Renal pelvis (tissue), 1 donor: ENCODE measurements at regions not wholly inside any gene's neighbourhood (a gene's known extent, or its start where the extent isn't known, plus 50 kb on each side); places are given as distances from the start of the nearest gene placed in this dataset.

ENCODE experiments used
- DNase-seq: peaks from one replicate; pipeline ENCODE4 v3.0.0-alpha.2; 2013

DNA sequence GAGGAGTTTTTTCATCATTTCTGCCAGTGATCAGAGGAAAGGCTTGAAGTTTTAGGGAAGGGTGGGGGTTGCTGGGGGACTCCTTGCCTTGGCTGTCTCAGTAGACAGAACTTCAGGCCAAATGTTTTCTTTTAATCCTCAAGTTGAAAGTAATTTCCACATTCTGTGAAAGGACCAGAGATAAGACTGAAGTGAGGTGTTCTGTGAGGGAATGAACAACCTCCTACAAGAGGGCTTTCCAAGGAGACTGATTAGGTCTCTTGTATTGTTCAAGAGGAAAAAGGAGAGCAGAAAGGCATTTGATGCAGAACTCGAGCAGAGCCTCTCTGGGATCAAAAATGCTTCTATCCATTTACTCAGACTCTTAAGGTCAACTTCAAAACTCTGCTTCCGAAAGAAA is 282.1 kb upstream of the ATP10B start:
- no peak for DNase-seq

DNA sequence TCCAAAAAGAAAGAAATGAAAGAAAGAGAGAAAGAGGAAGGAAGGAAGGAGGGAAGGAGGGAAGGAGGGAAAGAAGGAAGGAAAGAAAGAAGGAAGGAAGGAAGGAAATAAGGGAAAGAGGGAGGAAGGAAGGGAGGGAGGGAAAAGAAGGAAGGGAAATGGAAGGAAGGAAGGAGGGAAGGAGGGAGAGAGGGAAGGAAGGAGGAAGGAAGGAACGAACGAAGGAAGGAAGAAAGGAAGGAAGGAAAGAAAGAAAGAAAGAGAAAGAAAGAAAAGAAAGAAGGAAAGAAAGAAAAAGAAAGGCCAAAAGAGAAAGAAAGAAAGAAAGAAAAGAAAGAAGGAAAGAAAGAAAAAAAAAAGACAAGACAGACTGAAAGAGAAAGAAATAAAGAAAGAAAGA is 263.9 kb upstream of the ATP10B start:
- DNase-seq = no peak

DNA sequence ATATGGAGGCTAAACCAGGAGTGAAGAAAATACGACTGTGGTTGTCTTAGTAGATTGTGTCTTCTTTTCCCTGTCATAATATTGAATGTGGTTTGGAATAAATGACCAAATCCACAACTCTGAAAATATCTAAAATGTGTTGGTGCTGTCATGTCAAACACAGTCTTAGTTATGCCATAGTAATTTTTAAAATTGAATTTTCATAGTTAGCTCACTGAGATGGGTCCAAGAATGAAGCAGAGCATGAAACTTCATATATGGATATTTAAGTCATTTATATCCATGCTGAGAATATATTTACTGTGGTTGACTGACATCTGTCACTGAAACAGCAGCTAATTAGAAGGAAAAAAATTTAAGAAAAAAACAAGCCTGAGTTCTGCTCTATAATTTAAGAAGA is 260.4 kb upstream of the ATP10B start:
- no peak for DNase-seq

DNA sequence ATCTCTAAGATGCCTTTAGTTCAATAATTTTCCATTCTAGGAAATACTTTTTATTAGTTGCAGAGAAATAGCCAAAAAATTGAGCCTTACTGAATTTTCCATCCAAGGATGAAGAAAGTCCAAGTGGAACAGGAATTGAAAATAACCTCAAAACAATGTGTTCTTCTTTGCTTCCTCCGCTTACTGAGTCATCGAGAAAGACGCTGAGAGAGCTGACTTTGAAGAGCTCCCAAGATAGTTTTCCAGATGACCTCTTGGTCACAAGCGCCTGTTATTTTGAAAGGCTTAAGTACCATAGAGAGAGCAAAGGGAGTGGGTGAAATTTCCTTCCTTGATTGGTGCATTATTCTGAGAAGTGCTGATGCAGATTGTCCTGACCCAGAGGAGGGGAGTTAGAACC is 253.5 kb upstream of the ATP10B start:
- no peak for DNase-seq

DNA sequence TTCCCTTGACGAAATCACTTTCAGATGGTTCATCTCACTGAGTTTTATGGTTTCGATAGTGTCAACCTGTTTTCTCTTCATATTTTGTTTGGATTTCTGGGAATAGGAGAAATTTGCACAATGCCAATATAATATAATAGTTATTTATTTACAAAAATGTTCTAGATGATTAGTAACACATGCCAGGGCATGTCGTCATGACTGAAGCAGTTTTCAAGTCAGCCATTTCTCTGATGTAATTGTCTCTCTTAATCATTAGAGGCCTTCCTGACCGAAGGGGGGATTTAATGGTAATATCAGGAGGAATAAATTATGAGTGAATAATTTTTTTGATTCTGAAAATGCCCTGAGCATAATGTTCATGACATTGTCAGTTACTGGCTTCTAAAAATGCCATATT is 246.5 kb upstream of the ATP10B start:
- DNase-seq = no peak

DNA sequence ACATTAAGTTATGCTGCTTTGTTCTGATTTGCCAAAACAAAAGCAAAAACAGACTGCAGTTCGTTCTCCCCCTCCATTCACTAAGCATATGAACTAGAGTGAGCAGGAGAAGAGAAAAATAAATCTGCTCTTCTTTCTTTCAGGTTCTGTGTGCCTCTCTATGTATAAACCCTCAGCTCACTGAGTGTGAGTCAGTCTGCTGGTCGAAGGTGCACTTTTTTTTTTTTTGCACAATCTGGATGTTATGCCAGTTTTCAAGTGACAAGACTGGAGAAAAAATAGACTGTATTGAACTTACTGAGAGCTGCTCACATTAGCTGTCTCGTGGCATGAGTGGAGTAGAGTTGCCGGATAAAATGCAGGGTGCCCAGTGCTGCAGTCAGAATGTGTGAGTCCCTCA is 244.6 kb upstream of the ATP10B start:
- DNase-seq = no peak

DNA sequence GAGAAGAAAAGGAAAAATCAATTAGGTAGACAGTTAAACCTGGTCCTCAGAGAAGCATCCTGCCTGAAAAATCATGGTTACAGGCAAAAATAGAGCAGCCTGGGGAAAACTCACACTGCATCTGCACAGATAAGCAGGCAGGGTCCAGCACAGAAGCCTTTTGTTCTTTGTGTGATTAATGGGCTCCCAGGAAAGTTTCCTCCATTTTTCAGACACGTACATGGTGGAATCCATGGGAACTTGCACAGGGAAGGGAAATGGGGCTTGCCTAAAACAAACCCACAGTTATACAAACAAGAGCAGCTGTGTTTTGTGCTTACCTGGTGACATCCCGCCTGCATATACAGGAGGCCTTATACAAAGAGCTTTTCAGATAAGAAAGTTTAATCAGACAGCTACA is 243.9 kb upstream of the ATP10B start:
- no peak for DNase-seq

DNA sequence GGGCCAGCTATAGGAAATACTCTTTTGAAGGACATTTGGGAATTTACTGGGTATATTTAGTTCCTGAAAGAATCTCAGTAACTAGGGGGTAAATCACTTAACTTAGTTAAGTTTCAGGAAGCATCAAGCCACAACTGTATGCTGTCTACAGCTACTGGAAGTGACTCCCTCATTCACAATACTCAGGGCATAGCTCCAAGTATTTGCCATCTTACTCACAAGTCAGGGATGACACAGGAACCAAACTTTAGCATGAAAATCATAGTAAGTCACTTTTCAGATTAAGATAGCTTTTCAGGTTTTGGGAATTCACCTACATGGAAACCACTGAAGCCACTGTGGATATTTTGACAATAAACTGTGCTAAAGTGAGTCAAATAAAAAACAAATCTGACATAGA is 242.4 kb upstream of the ATP10B start:
- DNase-seq = no peak

DNA sequence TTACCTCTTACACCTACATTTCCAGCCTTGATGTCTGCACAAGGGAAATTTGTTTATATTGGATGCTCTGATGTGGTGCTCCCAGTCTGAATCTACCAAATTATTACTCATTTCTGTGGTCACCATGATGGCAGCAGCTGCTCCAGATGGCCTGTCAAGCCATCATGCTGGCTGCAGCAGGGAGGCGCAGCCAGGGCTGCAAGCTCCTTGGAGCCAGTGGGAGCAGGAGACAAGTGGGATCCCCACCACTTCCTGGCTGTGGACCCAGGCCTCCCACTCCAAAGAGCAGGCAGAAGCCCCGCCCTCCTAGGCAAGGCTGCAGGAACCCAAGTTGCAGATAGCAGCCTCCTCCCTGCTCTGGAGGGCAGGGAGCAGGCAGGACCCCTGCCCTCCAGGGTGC is 241.1 kb upstream of the ATP10B start:
- no peak for DNase-seq

DNA sequence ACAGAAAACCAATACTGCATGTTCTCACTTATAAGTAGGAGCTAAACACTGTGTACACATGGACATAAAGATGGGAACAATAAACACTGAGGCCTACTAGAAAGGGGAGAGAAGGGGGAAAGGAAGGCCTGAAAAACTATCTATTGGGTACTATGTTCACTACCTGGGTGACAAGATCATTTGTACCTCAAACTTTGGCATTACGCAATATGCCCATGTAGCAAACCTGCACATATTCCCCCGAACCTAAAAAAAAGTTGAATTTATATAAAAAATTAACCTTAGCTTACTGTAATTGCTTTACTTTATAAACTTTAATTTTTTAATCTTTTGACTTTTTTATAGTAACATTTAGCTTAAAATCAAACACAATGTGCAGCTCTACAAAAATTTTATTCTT is 237.6 kb upstream of the ATP10B start:
- no peak for DNase-seq

DNA sequence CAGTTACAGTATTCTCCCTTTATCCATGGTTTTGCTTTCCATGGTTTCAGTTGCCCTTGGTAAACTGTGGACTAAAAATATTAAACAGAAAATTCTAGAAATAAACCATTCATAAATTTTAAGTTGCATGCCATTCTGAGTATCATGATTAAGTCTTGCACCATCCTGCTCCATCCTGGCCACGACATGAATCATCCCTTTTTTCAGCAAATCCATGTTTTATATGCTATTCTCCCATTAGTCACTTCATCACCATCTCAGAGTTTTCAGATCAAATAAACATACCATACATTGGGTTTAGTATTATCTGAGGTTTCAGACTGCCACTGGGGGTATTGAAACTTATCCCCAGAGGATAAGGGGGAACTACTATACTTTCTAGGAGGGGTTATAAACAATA is 234.4 kb upstream of the ATP10B start:
- no peak for DNase-seq

DNA sequence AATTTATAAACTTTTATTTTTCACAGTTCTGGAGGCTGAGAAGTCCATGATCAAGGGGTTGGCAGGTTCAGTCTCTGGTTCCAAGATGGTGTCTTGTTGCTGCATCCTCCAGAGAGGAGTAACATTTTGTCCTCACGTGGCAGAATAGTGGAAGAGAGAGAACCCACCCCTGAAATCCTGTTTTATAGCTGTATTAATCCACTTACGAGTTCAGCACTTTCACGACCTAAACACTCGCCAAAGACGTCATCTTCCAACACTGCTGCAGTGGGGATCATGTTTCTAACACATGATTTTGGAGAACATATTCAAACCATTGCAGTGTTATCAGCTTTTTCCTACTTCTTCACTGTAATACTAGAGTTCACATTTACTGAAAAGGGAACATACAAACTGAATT is 233.0 kb upstream of the ATP10B start:
- DNase-seq = no peak

DNA sequence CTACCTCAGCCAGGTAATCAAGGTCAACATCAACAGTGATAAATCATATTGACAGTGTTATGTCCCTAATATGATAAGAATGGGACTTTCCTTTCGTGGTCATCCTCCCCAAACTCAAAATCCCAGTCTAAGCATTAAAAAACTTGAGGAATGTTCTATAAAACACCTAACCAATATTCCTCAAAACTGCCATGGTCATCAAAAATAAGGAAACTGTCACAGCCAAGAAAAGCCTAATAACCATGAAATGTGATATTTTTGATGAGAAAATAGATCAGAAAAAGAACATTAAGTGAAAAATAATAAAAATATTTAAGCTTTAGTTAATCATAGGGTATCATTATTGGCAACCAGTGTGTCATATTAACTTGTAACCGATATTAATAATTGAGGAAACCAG is 232.1 kb upstream of the ATP10B start:
- no peak for DNase-seq

DNA sequence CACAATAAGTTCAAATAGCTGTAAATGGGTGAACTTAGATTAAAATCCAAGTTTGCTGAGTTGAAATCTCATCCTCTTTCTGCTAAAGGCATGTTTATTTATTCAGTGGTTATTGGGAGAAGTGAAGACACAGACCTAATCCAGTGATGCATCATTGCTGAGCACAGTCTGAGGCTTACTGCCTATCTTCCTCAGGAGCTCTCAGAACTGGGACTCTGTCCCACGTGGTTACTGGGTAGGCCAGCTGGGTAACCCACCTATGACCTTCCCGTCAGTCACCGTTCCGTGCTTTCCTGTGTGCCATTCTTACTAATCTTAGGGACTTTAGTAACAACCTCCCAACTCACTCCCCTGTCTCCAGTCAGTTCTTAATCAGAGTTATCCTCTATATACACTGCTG is 226.8 kb upstream of the ATP10B start:
- no peak for DNase-seq

DNA sequence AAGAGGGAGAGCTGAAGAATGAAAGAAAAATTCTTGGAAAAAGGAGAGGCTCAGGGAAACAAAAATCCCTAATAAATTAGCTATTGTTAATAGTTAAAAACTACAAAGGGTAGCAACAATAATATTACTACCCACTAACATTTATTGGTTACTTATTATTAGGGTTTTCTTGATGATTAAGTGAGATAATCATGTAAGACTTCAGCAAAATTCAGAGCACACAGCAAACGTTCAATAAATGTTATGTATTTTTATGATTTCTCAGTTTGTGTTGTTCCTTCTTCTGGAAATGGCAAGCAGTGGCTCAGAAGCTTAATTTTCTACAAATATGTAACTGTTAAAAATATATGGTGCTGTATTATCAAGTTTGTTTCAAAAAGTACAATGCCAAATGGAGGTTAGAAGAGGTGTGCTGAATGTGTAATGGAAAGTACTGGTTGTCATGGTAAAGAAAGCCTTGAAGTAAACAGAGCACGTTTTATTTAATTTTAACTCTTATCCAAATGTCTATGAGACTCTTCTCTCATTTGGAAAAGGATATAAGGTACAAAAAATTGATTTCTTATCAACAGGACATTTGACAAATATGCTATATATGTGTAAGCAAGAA is 226.0 kb upstream of the ATP10B start:
- no peak for DNase-seq

DNA sequence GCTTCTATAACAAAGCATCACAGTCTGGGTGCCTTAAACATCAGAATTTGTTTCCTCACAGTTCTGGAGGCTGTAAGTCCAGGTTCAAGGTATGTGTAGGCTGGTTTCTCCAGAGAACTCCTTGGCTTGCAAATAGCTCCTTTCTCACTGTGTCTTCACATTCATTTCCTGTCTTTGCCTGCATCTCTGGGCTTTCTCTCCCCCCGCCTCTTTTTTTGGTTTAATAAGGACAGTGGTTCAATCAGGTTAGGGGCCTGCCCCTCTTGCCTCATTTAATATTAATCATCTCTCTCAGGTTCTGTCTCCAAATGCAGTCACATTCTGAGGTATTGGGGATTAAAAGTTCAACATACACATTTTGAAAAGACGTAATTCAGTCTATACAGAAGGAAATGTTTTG is 225.5 kb upstream of the ATP10B start:
- DNase-seq = no peak

DNA sequence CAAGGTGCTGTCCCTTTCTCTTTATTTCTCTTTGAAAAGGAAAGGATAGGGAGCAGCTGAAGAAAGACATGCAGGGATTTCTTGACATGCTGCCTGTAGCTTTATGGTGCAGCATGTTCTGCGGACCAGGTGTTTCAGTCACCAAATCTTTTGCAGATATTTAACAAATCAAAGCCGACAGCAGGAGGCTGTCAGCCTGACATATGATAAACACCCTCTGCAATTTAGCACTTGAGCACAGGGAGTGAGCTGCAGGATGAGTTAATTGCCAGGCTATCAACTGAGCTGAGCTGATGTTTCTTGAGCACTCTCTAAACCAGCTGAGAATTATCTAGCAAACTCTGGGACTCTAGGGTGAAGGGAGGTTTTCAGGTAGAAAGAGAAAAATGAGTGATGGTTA is 212.8 kb upstream of the ATP10B start:
- DNase-seq = no peak

DNA sequence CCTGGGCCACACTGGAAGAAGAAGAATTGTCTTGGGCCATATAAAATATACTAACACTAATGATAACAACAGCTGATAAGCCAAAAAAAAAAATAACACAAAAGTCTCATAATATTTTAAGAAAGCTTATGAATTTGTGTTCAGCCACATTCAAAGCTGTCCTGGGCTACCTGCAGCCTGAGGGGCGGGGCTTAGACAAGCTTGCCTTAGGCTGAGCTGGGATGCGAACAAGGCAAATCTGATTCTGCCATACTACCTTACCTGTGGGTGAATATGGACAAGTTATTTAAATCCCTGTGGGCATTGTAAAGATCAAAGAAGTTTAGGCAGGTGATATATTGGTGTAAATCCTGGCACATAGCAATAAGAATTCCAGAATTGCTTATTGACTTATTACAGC is 212.3 kb upstream of the ATP10B start:
- no peak for DNase-seq

DNA sequence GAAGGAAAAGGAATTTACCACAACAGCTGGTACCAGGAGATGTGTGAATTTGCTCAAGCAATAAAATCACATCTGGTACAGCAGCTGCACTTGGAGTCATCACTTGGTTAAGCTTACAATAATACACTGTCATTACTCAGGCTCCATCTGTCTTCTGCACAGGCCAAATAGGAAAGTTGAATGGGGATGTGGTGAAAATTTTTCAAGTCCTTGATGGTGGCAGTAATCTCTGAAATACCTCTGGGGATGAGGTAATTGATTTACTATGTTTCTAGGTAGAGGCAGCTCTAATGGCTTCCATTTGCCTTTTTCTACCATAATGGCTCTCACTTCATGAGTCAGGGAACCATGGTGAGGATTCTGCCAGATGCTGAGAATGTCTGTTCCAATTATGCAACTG is 206.8 kb upstream of the ATP10B start:
- DNase-seq = no peak

DNA sequence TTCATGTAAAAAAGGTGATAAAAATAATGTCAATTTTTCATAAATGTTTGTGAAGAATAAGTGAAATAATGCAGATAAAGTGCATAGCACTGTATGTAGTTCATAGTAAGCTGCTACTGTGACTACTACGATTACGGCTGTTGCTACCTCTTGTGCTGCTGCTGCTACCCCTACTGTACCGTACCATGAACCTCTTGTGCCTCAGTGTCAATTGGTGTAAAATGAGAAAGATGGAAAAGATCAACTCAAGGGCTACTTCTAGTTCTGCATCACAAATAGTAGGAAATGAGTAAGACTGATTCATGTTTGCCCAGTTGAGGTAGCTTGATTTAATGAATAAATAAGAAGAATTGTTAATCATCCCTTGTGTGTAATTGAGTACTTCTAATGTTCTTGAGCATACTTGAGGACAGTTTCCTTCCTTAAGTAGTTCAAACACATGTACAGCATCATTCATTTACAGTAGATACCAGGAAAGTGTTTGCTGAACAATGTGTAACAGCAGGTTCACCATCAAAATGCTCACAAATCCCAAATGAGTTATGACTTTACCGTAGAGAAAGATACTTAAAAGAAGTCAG is 200.0 kb upstream of the ATP10B start:
- no peak for DNase-seq

DNA sequence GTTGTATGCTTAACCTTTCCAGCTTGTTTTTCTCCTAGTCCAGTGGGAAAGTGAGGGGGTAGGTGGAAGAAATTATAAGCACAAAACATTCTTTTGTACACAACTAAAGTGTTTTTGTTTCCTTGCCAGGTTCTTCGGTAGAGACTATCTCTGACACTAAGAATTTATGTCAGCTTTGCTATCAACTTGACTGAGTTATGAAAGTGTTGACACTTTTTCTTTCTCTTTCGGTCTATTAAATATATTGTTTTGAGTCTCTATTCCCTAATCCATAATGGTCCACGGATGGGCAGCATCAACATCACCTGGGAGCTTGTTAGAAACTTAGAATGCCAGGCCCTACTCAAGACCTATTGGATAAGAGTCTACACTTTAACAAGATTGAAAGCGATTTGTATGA is 195.0 kb upstream of the ATP10B start:
- DNase-seq = no peak

DNA sequence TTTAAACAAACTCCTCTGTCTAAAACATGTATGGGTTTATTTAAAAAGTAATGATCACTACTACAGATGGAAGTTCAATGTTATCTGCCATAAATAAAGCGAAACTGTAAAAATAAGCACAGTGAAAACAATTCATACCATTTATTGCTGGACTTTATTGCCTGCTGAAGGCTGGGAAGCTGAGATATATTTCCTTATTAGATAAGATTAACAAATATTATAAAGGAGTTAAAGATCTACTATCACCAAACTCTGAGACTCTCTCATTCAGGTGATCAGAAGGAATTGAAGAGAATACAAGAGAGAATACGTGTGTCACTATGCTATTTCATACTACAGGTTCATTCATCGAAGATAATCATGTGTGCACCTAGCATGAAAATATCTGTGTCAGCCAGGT is 190.9 kb upstream of the ATP10B start:
- no peak for DNase-seq

DNA sequence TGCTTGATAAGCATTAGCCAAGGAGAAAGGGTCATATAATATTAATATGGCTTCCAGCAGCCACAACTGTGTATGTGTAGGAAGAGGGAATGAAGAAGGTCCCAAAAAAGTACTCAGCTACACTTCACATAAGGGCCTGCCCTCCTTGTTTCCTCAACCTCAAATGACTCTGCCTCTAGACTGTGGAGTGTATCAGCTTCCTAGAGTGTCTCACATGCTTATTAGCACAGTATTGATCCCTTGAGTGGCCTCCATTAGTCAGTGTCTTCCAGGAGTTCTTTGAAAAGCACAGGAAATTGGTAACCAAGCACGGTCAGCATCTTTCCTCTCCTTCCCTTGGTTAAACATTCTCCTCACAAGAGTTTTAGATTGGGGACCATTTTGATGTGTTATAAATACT is 190.4 kb upstream of the ATP10B start:
- DNase-seq = no peak

DNA sequence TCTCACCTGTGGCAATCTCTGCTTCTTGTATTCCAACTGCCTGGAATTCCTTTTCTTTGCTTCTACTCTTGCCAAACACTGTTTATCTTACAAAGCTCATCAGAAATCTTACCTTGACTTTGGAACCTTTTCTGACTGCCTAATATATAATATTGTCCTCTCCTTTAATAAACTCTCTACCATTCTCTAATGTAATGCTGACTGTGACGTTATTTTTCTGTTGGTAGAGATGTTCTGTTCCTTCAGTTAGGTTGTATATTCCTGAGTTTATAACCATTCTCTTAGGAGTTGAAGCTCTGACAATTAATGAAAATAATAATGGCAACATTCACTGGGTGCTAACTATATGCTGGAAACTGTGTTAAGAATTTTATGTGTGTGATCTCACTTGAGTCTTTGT is 188.8 kb upstream of the ATP10B start:
- no peak for DNase-seq

DNA sequence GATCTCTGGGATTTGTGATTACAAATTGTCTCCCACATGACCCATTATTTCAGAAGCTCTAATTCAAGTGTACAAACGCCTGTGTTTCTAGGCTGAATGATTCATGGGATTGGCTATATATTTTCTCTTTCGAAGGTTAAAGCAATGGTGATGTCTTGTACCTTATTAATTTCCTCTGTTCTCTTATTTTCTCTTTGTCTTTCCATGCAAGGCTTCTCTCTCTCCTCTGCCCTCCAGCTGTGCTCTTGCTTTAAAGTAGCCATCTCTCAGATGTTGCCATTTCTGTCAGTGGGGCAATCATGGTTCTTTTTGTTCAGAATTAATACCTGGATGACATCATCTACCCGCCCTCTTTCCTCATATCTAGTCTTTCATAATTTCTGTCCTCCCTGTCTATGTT is 184.3 kb upstream of the ATP10B start:
- DNase-seq = no peak
